ENCODE measurements at regions not wholly inside any gene's neighbourhood (a gene's known extent, or its start where the extent isn't known, plus 50 kb on each side); places are given as distances from the start of the nearest gene placed in this dataset.

GRCh38 chr22:22397875-22398524, 110.5 kb downstream of the ZNF280B start:
- H3K4me1 ChIP-seq: no peaks in the 10 kb centered on the region
- no peak overlapping the region for H3K4me3 ChIP-seq
- no peaks in the 10 kb centered on the region for H3K27me3 ChIP-seq
- H3K9me3 ChIP-seq: no peaks in the 10 kb centered on the region
- TF ChIP-seq CTCF (IDR thresholded peaks at IDR 0.05): no peak
- no peak for TF ChIP-seq POLR2AphosphoS5 (IDR thresholded peaks at IDR 0.05)
- no peak for TF ChIP-seq POLR2A (IDR thresholded peaks at IDR 0.05)
- peak overlapping the region; percentile 89 to 94 for H3K27ac ChIP-seq
- DNase-seq (ENCODE audit: low spot score in 2 of 2): no peak
- intact Hi-C loops (cut with DNase I; ENCODE audit: low total_unique reads): no loop called here
- no peaks in the 10 kb centered on the region for H3K36me3 ChIP-seq

GRCh38 chr22:22398530-22399327, 109.8 kb downstream of the ZNF280B start:
- H3K27me3 ChIP-seq: no peaks in the 10 kb centered on the region
- no peaks in the 10 kb centered on the region for H3K36me3 ChIP-seq
- TF ChIP-seq CTCF (IDR thresholded peaks at IDR 0.05) (no peak), POLR2A (IDR thresholded peaks at IDR 0.05) (no peak), POLR2AphosphoS5 (IDR thresholded peaks at IDR 0.05) (no peak)
- intact Hi-C loops (cut with DNase I; ENCODE audit: low total_unique reads): no loop called here
- no peaks in the 10 kb centered on the region for H3K9me3 ChIP-seq
- peak overlapping the region; percentile 89 to 94 for H3K27ac ChIP-seq
- no peak for DNase-seq (ENCODE audit: low spot score in 2 of 2)
- H3K4me1 ChIP-seq: no peaks in the 10 kb centered on the region
- H3K4me3 ChIP-seq: no peak overlapping the region

- TF ChIP-seq POLR2A (IDR thresholded peaks at IDR 0.05): no peak
- TF ChIP-seq POLR2AphosphoS5 (IDR thresholded peaks at IDR 0.05): no peak
- no peak for TF ChIP-seq CTCF (IDR thresholded peaks at IDR 0.05)
- DNase-seq (ENCODE audit: low spot score in 2 of 2): no peak
Measured at GRCh38 chr22:22400099-22400498, 108.4 kb downstream of the ZNF280B start.

GRCh38 chr22:22400964-22401363, 107.6 kb downstream of the ZNF280B start:
- Histone ChIP-seq H3K27me3 (no peaks in the 10 kb centered on the region), H3K4me1 (no peaks in the 10 kb centered on the region), H3K9me3 (no peaks in the 10 kb centered on the region), H3K4me3 (no peak overlapping the region), H3K27ac (no peak overlapping the region), H3K36me3 (no peaks in the 10 kb centered on the region)
- intact Hi-C loops (cut with DNase I; ENCODE audit: low total_unique reads): no loop called here
- no peak for DNase-seq (ENCODE audit: low spot score in 2 of 2)
- TF ChIP-seq CTCF (IDR thresholded peaks at IDR 0.05): no peak
- TF ChIP-seq POLR2A (IDR thresholded peaks at IDR 0.05): no peak
- no peak for TF ChIP-seq POLR2AphosphoS5 (IDR thresholded peaks at IDR 0.05)

More at GRCh38 chr22:22400099-22400498, 108.4 kb downstream of the ZNF280B start:
- Histone ChIP-seq H3K4me3 (no peak overlapping the region), H3K27me3 (no peaks in the 10 kb centered on the region), H3K9me3 (no peaks in the 10 kb centered on the region), H3K4me1 (no peaks in the 10 kb centered on the region), H3K27ac (no peak overlapping the region), H3K36me3 (no peaks in the 10 kb centered on the region)
- intact Hi-C loops (cut with DNase I; ENCODE audit: low total_unique reads): no loop called here

- TF ChIP-seq CTCF (IDR thresholded peaks at IDR 0.05) (no peak), POLR2AphosphoS5 (IDR thresholded peaks at IDR 0.05) (no peak), POLR2A (IDR thresholded peaks at IDR 0.05) (no peak)
- H3K4me3 ChIP-seq: no peak overlapping the region
Measured at GRCh38 chr22:22401381-22401780, 107.2 kb downstream of the ZNF280B start.

More at GRCh38 chr22:22401381-22401780, 107.2 kb downstream of the ZNF280B start:
- DNase-seq (ENCODE audit: low spot score in 2 of 2): no peak
- intact Hi-C loops (cut with DNase I; ENCODE audit: low total_unique reads): no loop called here
- Histone ChIP-seq H3K4me1 (no peaks in the 10 kb centered on the region), H3K9me3 (no peaks in the 10 kb centered on the region), H3K36me3 (no peaks in the 10 kb centered on the region), H3K27ac (no peak overlapping the region), H3K27me3 (no peaks in the 10 kb centered on the region)

Data from breast epithelium (tissue), 4 donors.